K562 (cell line): ENCODE measurements at regions not wholly inside any gene's neighbourhood (a gene's known extent, or its start where the extent isn't known, plus 50 kb on each side); places are given as distances from the start of the nearest gene placed in this dataset.

Experiments
- CEBPB ChIP-seq: fragments of 450-650 bp; IDR thresholded peaks from 2 replicates; pipeline ENCODE4 v1.6.1; 2016; ENCODE audit warnings: missing genetic modification characterization, missing compliant biosample characterization
- DLX4 ChIP-seq: fragments of 250-450 bp; sonication (Bioruptor Pico); IDR thresholded peaks from 2 replicates; pipeline ENCODE4 v1.6.1; 2021; ENCODE audit warnings: mild to moderate bottlenecking
- EGR1 ChIP-seq: fragments of 450-650 bp; conservative IDR thresholded peaks from 2 replicates; pipeline ENCODE4 v1.6.1; 2017; ENCODE audit warnings: mild to moderate bottlenecking
- JUNB ChIP-seq: fragments of 450-650 bp; formaldehyde crosslinking; conservative IDR thresholded peaks from 2 replicates; pipeline ENCODE4 v1.4.0; 2020; ENCODE audit warnings: mild to moderate bottlenecking
- POLR2AphosphoS5 ChIP-seq: IDR thresholded peaks from 2 replicates; pipeline ENCODE4 v1.6.1; 2011; ENCODE audit warnings: mild to moderate bottlenecking, low read depth, low read length, moderate library complexity; ENCODE audit not compliant: control insufficient read depth, insufficient read depth
- REST ChIP-seq, 2 experiments: fragments of 450-650 bp; formaldehyde crosslinking in 1 of 2; IDR thresholded peaks; 2 replicates each; pipeline versions ENCODE4 v1.4.0 to v1.6.1; 2014 to 2020; ENCODE audit warnings: mild to moderate bottlenecking in 2 of 2, borderline replicate concordance in 1 of 2, low read depth in 1 of 2
- ZKSCAN1 ChIP-seq: fragments of 150-350 bp; IDR thresholded peaks from 2 replicates; pipeline ENCODE4 v1.6.1; 2016; ENCODE audit warnings: low read depth, low read length

- no peak for TF ChIP-seq JUNB (CRISPR knock-in tag)
- no peak for TF ChIP-seq CEBPB
- no peak for TF ChIP-seq EGR1
- TF ChIP-seq DLX4 (CRISPR knock-in tag) = no peak
- TF ChIP-seq REST (IDR thresholded peaks at IDR 0.05; ENCODE audit: borderline replicate concordance) = no peak
- TF ChIP-seq REST (CRISPR knock-in tag; IDR thresholded peaks at IDR 0.05; ENCODE audit: low read depth) = no peak
- TF ChIP-seq ZKSCAN1 = no peak
- no peak for TF ChIP-seq POLR2AphosphoS5
These were observed 54.9 kb upstream of the ACP3 start for GRCh38 chr3:132262305-132262704.
